GM18505 (cell line): ENCODE measurements at regions not wholly inside any gene's neighbourhood (a gene's known extent, or its start where the extent isn't known, plus 50 kb on each side); places are given as distances from the start of the nearest gene placed in this dataset.

ENCODE experiments used
- ATAC-seq: cut with Tn5 transposase; IDR thresholded peaks from one replicate; pipeline ENCODE4 v1.9.1; 2021; ENCODE audit not compliant: unreplicated experiment
- POLR2A ChIP-seq: IDR thresholded peaks from 4 replicates; pipeline ENCODE4 v1.6.1; 2011; ENCODE audit warnings: borderline replicate concordance; ENCODE audit not compliant: insufficient read depth, insufficient read length; ENCODE audit errors: extremely low read depth

DNA sequence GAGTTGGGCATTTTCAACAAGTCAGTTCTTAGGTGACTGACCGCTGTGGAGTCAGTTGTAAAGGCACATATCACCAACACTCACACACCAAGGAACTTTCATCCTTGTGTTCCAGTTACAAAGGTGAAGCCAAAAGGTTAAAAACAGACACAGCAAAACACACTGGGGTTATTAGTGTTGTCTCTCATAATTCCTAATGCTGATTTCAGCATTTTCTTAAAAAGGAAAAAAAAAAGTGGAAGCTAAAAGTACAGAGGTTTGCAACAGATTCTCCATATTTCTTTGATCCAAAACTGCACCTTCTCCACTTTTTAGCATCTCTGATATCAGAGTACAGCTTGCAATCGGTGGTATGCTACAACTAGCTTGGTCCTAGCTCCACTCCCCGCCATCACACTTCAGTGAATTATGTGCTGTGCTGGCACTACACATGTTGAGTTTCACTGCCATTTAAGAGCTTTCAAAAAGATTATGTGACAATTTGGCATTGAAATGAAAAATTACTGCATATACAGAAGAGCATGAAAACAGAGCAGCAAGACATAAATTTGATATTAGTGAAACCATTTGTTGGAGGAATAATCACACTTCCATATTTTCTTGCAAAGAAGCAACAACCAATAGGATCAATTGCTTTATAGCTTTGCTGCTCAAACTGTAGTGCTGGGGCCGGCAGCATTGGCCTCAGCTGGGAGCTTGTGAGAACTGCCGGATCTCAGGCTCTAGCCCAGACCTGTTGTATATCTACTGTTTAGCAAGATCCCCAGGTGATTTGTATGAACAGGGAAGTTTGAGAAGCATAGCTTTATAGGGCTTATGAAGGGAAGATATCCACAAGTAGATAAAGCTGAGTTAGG, 62.3 kb upstream of the DAPL1 start:
- TF ChIP-seq POLR2A = no peak
- ATAC-seq = no peak

DNA sequence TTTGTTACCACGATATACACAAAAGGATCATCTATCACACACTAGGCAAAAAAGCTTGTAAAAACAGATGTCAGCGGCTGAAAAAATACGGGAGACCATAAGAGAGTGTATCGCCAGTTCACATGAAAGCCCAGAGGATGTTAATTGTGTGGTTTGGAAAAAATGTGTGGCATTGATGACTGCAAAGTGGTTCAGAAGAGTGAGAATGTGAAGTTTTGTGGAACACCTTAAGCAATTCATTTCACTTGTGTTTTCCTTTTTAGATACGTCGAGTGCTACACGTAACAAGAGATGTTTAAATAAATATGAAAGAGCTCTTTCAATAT, 61.7 kb upstream of the DAPL1 start:
- no peak for TF ChIP-seq POLR2A
- no peak for ATAC-seq

DNA sequence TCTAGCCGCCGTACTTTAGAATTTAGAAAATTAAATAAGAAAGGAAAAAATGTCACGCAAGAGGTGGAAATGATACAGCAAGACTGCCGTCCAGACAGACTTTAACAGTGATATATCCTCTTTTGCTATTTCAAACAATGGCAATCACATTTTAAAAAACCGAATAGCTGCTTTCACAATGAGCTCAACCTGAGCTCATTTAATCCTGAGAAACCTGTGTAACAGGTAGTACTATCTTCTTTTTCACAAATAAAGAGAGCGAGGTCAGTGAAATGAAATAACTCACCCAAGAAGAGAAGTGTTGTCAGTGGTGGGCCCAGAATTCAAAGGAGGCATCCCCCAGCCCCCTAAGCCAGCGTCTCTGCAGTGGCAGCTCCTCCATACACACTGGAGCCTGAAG, 60.7 kb upstream of the DAPL1 start:
- ATAC-seq = no peak
- TF ChIP-seq POLR2A = no peak

- no peak for TF ChIP-seq POLR2A
- ATAC-seq = no peak
Observed at GRCh38 chr2:158735822-158736580, 59.1 kb upstream of the DAPL1 start.

DNA sequence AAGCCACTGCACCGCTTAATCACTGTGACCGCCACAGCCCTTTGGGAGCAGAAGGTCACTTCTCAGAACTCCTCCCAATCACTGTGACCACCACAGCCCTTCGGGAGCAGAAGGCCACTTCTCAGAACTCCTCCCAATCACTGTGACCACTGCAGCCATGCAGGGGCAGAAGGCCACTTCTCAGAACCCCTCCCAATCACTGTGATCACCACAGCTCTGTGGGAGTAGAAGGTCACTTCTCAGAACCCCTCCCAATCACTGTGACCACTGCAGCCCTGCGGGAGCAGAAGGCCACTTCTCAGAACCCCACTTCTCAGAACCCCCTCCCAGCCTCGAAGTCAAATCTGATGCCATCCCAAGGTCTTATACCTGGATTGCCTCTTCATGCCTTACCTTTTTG, 56.8 kb upstream of the DAPL1 start:
- ATAC-seq = no peak
- TF ChIP-seq POLR2A = no peak

DNA sequence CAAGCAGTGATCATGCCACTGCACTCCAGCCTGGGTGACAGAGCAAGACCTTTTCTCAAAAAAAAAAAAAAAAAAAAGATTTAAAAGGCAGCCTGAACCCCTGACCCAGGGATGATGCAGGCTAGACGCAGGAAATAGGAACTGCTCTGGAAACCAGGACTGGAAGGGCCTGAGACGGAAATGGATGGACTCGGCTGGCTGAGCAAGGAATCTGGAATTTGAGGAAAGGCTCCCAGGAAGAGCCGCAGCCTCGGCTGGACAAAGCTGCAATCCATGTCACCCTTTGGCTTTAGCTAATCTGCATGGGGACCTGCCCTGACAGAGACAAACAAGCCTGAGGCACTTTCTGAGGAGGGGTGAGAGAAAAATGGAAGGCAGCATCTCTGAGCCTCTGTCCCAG, 55.0 kb upstream of the DAPL1 start:
- TF ChIP-seq POLR2A = no peak
- no peak for ATAC-seq

DNA sequence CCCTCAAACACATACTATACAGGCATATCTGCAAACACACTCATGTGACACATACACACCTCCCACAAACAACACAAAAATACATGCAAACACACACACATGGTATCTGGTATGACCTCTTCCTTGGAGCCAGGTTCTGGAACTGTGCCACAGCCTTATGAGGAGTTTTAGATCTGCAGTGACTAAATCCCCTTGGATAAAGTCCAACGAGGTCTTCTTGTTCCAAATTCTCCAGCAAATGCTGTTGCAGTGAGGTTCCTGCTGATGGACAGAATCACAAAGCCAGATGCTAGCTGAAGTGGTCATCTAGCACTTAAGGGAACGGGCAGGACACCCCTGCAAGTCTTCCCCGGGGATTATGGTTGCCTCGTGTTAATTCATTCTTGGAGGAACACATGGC, 54.5 kb upstream of the DAPL1 start:
- TF ChIP-seq POLR2A = no peak

DNA sequence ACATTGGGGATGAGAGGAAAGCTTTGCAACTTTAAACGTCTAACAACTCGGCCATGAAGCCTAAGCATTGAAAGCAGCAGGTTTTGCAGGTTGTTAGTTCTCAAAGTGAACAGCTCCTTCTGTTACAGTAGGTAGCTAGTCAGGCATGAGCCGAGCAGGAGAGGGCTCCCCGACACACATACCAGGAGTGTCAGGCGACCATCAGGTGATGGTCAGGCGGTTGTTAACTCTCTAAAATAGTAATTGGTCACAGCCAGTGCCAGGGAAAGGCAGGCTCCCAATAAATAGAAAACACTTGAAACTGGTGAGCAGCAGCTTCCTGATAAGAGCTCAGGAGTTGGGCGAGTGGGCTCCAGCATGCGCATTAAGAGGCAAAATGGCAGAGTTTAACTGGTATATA, 53.5 kb upstream of the DAPL1 start:
- no peak for TF ChIP-seq POLR2A
- ATAC-seq = no peak

More for the DNA sequence above, 54.5 kb upstream of the DAPL1 start:
- no peak for ATAC-seq

DNA sequence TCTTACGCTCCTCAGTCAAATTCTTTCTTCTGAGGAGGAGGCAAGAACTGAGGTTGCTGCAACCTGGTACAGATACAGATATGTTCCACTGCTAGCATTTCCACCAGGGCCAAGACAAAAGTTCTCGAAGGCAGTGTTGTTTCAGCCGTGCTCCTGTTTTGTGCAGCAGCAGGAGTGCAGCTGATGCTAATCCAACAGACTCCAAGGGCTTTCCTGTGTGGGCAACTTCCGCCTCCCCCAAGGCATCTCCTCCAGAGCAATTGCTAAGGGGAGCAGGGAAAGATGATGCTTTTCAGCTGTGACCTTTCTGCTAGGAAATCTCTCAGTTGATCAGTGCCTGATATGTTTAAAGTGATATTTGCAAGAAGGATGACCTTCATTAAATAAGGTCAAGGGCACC, 52.6 kb upstream of the DAPL1 start:
- no peak for ATAC-seq
- no peak for TF ChIP-seq POLR2A

- no peak for ATAC-seq
- no peak for TF ChIP-seq POLR2A
Observed at GRCh38 chr2:158743466-158743865, 51.7 kb upstream of the DAPL1 start.

DNA sequence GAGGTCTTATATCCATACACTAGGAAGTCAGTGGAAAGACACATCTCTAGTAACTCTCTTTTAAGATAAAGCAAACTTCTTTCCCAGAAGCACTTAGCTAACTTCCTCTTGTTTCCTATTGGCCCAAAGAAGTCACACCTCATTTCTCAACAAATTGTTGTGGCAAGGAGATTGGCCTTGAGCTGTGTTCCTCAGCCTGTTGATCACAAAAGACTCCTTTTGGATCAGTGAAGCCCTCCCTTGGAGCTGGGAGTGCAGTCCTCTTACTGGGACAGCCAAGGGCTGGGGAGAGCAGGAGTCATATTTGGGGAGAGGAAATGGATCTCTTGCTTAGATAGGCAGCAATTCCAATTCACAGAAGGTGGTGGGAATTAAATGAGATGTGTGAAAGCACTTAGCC, 51.2 kb upstream of the DAPL1 start:
- ATAC-seq = no peak
- no peak for TF ChIP-seq POLR2A

DNA sequence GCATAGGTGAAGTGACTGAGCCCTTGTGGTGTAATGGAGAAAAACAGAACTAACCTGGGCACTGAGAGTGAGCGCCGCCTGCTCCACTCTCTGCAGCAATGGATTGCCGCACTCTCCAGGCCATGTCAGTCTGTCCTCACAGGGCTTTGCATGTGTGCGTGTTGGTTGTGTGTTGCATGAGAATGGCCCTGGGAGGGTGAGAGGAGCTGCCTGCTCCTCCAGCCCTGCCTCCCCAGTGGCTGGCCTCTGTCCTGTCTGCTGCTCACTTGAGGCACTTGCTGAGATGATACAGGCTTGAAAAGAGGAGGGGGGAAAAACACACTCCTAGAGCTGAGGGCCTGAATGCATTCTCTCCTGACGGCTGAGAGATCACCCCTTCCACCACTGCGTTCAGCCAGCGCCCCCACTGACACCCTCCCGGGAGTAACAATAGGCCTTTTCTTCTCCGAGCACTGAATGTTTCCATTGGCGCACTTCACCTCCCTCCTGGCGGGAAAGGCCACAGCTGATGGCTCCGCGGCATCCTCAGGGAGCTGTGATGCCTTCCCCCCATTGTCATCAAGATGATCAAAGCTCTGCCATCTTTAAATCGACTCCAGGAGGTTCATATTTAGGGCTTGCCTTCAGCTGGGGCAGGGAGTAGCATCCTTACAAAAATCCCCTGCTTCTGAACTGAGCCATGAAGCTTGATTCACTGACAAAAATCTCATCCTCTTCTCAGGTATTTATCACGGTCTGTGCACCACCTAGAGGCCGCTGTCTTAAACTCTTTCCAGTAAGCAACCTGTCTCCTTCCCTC, 49.9 kb upstream of the DAPL1 start:
- peak; percentile 78 for ATAC-seq
- no peak for TF ChIP-seq POLR2A
